IPS-18a (cell line): ENCODE measurements at regions not wholly inside any gene's neighbourhood (a gene's known extent, or its start where the extent isn't known, plus 50 kb on each side); places are given as distances from the start of the nearest gene placed in this dataset.
"Not testable (repeated sequence)": the region's sequence is repeated elsewhere in the genome, so short reads cannot be mapped to it uniquely, and the experiment has no call there.

Source experiments
- H3K27ac ChIP-seq: one replicate; pipeline ENCODE4 v1.5.1; 2013; ENCODE audit warnings: low read length
- H3K27me3 ChIP-seq: one replicate; pipeline ENCODE4 v1.6.1; 2013; ENCODE audit warnings: mild to moderate bottlenecking, low read length; ENCODE audit not compliant: control insufficient read depth, insufficient read depth
- H3K36me3 ChIP-seq: one replicate; pipeline ENCODE4 v1.6.1; 2013; ENCODE audit warnings: low read depth, low read length; ENCODE audit not compliant: control insufficient read depth
- H3K4me1 ChIP-seq: one replicate; pipeline ENCODE4 v1.6.1; 2013; ENCODE audit warnings: low read depth, low read length; ENCODE audit not compliant: control insufficient read depth
- H3K4me3 ChIP-seq: one replicate; pipeline ENCODE4 v1.5.1; 2013; ENCODE audit warnings: low read length
- H3K9ac ChIP-seq: one replicate; pipeline ENCODE4 v1.6.1; 2013; ENCODE audit warnings: mild to moderate bottlenecking, low read length, moderate library complexity
- H3K9me3 ChIP-seq: one replicate; pipeline ENCODE4 v1.6.1; 2013; ENCODE audit warnings: low read depth, low read length; ENCODE audit not compliant: control insufficient read depth

DNA sequence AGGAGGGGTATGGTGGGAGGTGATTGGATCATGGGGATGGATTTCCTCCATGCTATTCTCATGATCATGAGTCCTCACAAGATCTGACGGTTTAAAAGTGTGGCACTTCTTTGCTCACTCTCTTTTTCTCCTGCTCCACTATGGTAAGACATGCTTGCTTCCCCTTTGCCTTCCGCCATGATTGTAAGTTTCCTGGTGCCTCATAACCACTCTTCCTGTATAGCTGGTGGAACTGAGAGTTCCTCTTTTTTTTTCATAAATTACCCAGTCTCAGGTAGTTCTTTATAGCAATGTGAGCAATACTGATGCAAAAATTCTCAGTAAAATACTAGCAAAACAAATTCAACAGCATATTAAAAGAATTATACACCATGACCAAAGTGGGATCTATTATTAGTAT lies 728.5 kb upstream of the SLC8A1 start:
- H3K9ac ChIP-seq: no peak overlapping the region
- no peaks in the 10 kb centered on the region for H3K4me1 ChIP-seq
- no peaks in the 10 kb centered on the region for H3K9me3 ChIP-seq
- H3K27me3 ChIP-seq: no peaks in the 10 kb centered on the region
- no peak overlapping the region for H3K4me3 ChIP-seq
- no peak overlapping the region for H3K27ac ChIP-seq
- no peaks in the 10 kb centered on the region for H3K36me3 ChIP-seq

DNA sequence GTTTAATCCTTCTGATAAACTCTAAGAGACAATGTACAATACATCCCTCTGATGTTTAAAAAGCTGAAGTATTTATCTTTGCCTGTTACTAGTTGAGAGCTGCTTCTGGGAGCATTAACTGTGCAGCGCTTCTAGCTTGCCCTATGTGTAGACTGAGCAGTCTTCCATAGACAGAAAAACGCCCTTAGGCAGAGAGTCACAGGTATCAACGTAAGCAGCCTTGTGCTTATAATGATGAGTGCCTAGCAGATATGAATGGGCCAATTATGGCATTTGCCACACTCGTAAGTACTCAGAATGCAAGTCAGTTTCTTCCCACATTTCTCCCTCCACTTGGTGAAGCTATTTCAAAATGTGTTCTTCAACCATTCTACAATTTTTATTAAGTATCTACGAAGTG lies 731.1 kb upstream of the SLC8A1 start:
- Histone ChIP-seq H3K9me3 (no peaks in the 10 kb centered on the region), H3K4me1 (no peaks in the 10 kb centered on the region), H3K9ac (no peak overlapping the region), H3K27ac (no peak overlapping the region), H3K36me3 (no peaks in the 10 kb centered on the region), H3K27me3 (no peaks in the 10 kb centered on the region), H3K4me3 (no peak overlapping the region)

DNA sequence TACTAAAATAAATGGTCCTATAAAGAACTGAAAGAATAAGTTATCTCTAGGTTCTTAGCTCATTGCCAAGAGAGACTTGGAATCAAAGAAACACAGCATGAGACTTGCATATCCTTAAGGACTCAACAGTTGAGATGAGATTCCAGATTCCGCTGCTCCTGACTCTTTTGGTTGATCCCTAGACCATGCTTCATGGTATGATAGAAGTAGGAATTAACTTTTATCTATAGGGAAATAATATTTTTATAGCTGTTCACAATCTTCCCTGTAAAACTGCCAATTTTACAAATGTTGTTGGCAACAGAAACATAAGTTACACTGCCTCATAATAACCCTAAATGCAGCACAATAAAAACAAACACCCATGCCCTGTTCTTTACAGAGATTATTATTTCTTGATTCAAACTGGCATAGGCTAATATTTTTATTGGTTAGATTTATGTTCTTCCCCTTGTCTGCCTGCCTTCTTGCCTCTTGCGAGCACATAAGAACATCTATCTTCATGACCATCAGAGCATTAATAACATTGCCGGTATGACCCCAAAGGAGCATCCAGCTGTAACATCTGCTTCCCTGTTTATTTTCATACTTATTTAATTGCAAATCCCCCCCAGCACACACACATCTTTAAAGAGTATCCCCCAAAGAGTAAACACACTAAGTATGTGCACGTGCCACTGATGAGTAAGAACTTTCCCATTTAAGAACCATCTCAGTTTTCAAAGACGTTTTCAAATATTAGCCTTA lies 735.7 kb upstream of the SLC8A1 start:
- Histone ChIP-seq H3K9ac (no peak overlapping the region), H3K27ac (no peak overlapping the region), H3K36me3 (no peaks in the 10 kb centered on the region), H3K4me1 (no peaks in the 10 kb centered on the region), H3K27me3 (no peaks in the 10 kb centered on the region), H3K9me3 (no peaks in the 10 kb centered on the region), H3K4me3 (no peak overlapping the region)

DNA sequence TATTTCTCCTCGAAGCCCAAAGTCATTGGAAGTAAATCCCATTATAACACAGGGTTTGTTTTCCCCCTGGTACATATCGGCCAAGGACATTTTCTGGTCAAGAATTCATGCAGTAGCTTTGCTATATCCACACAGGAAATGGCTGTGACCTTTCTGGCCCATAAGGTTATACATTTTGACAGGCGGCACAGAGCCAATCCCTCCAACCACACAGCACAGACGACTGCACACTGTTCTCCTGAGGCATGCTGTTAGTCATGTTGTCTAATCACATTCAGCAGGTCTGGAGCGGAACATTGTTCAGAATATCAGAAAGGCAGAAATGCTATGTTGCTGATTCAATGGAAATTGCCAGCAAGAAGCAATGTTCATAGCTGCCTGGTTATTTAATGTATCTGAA lies 742.3 kb upstream of the SLC8A1 start:
- Histone ChIP-seq H3K36me3 (no peaks in the 10 kb centered on the region), H3K4me3 (no peak overlapping the region), H3K9ac (no peak overlapping the region), H3K27me3 (no peaks in the 10 kb centered on the region), H3K9me3 (no peaks in the 10 kb centered on the region), H3K27ac (no peak overlapping the region), H3K4me1 (no peaks in the 10 kb centered on the region)

DNA sequence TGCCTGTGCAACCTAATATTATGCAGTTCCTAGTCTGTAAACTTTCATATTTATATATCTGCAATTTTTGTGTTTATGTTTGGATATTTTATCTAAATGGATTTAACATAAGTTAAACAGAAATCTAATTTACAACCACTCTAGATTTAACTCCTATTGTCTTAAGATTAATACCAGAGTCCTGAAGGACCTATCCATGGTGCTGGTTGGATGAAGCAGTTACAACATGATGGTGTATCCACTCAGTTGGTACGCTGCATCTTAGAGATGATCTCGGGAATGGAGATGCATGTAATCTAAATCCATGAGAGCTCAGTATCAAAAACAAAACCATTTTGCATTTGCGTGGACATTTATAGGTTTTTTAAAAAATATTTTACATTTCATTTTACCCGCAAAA lies 745.9 kb upstream of the SLC8A1 start:
- Histone ChIP-seq H3K36me3 (no peaks in the 10 kb centered on the region), H3K27me3 (no peaks in the 10 kb centered on the region), H3K4me1 (no peaks in the 10 kb centered on the region), H3K27ac (no peak overlapping the region), H3K9me3 (no peaks in the 10 kb centered on the region), H3K4me3 (no peak overlapping the region), H3K9ac (no peak overlapping the region)

DNA sequence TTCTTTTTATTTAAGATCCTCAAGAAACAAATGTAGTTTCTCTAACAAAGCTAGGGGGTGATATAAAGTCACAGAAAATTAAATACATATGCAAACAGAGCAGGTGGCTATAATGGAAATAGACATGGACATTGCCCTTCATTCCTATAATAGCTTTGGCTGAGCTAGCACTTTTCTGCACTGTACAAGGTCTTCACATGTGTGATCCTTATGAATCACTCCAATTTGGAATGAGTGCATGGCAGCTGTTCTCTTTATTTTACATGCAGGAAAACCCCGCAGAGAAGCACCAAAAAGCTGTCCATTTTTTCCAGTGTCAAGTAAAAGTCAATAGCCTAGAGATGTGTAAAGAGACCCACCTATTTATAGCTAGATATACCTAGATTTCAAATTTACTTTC lies 747.4 kb upstream of the SLC8A1 start:
- Histone ChIP-seq H3K36me3 (no peaks in the 10 kb centered on the region), H3K9me3 (no peaks in the 10 kb centered on the region), H3K4me1 (no peaks in the 10 kb centered on the region), H3K27ac (no peak overlapping the region), H3K27me3 (no peaks in the 10 kb centered on the region), H3K9ac (no peak overlapping the region), H3K4me3 (no peak overlapping the region)

DNA sequence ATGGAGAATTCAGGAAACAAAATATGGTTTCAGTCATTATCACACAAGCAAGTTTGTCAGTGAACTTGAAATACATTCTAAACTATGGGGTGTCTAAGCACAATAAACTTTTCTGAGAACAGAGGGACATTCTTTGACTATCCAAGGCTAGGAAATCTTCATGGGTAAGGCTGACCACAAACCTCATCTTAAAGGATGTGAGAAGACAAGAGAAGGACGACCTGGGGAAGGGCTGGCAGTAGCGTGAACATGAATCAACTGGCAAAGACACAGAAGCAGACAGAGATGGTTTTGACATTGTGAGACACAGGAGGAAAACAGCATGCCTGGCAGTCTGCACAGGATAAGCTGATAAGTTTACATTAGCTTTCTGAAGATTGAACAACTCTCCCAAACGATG lies 752.4 kb upstream of the SLC8A1 start:
- H3K27me3 ChIP-seq: no peaks in the 10 kb centered on the region
- no peaks in the 10 kb centered on the region for H3K36me3 ChIP-seq
- no peak overlapping the region for H3K27ac ChIP-seq
- H3K9ac ChIP-seq: no peak overlapping the region
- no peaks in the 10 kb centered on the region for H3K9me3 ChIP-seq
- H3K4me1 ChIP-seq: no peaks in the 10 kb centered on the region
- no peak overlapping the region for H3K4me3 ChIP-seq

DNA sequence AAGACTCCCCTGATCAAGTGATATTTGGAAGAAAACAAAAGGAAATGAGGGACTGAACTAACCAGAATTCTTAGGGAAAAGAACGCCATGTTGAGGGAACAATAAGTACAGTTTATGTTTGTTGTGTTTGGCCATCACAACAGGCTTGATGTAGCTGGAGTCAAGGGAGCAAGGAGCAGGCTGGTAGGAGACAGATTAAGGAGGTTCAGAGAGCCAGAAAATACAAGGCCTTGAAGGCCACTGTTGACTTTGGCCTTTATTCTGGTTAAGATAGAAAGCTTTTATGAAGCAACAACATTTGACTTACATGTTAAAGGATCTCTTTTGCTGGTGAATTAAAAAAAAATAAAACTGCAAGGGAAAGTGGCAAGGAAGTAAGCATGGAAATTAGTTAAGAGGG lies 754.1 kb upstream of the SLC8A1 start:
- Histone ChIP-seq H3K27me3 (no peaks in the 10 kb centered on the region), H3K9ac (no peak overlapping the region), H3K4me1 (no peaks in the 10 kb centered on the region), H3K36me3 (no peaks in the 10 kb centered on the region), H3K9me3 (no peaks in the 10 kb centered on the region), H3K27ac (no peak overlapping the region), H3K4me3 (no peak overlapping the region)

DNA sequence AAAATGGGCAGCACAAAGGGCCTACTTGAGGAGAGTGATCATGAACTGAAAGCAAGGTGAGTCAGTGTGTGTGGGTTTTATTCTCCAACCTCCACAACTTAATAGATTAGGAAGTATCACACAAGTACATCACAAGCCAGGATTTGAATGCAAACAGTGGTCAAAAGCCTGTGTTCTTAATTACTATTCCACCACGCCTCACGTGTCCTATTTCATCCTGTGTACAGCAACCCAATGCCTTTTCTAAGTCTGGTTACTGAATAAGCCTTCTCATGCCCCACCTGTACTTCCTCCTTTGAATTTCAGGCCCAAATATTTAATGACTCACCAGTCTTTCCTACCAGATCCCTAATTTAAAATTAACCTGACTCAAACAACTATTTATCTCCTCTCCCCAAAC lies 755.7 kb upstream of the SLC8A1 start:
- no peak overlapping the region for H3K27ac ChIP-seq
- H3K9me3 ChIP-seq: no peaks in the 10 kb centered on the region
- H3K4me1 ChIP-seq: no peaks in the 10 kb centered on the region
- no peaks in the 10 kb centered on the region for H3K36me3 ChIP-seq
- no peaks in the 10 kb centered on the region for H3K27me3 ChIP-seq
- no peak overlapping the region for H3K4me3 ChIP-seq
- H3K9ac ChIP-seq: no peak overlapping the region

DNA sequence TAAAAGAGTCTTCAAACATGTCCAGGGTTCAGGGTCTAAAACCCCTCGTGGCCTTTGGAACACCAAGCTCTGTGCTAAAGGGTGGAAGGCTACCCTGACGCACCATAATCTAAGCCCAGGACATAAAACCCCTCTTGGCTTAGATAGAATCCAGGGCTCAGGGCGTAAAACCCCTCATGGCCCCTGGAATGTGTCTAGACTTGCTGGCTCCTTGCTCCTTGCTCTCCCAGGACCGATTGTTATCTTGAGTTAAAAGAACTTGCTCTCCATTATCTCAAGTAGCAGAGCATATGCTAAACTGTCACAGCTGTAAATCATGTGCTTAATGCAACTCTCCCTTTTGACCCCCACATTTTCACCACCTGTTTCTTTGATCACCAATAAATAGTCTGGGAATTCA lies 758.1 kb upstream of the SLC8A1 start:
- H3K4me3 ChIP-seq, H3K9ac ChIP-seq, H3K9me3 ChIP-seq, H3K27me3 ChIP-seq, H3K27ac ChIP-seq, H3K4me1 ChIP-seq, H3K36me3 ChIP-seq: not testable (repeated sequence)

DNA sequence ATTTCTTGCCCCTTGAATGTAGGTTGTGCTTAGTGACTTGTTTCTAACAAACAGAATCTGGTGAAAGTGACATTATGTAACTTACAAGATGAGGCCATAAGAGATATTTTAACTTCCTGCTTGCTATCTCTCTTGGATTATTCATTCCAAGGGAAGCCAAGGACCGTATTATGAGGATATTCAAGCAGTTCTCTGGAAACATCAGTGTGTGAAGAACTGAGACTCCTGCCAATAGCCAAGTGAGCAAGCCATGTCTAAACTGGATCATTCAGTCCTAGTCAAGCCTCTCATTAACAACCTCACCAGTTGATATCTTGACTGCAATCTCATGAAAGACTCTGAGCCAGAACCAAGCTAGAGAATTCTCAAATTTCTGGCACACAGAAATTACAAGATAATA lies 765.1 kb upstream of the SLC8A1 start:
- Histone ChIP-seq H3K4me3 (no peak overlapping the region), H3K9me3 (no peaks in the 10 kb centered on the region), H3K9ac (no peak overlapping the region), H3K27ac (no peak overlapping the region), H3K4me1 (no peaks in the 10 kb centered on the region), H3K36me3 (no peaks in the 10 kb centered on the region), H3K27me3 (no peaks in the 10 kb centered on the region)

DNA sequence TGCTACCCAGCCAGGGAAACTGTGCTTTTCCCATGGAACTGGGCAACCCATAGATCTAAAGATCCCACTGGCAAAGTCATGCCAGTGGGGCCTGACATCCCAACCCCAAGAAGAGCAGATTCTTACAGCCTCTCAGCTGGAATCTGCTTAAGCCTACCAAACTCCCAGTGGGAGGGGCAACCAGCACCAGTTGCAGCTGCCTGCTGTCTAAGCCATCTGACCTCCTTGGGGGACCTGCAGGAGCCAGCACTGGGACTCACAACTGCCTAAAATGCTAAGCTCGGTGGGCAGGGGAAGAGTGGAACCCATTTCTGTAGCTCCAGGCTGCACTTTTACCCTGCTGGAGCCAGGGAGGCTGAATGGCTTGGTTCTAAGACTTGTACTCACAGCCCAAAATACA lies 770.7 kb upstream of the SLC8A1 start:
- Histone ChIP-seq H3K27ac (no peak overlapping the region), H3K4me3 (no peak overlapping the region), H3K9me3 (no peaks in the 10 kb centered on the region), H3K4me1 (no peaks in the 10 kb centered on the region), H3K9ac (no peak overlapping the region), H3K36me3 (no peaks in the 10 kb centered on the region), H3K27me3 (no peaks in the 10 kb centered on the region)
